ENCODE measurements at regions not wholly inside any gene's neighbourhood (a gene's known extent, or its start where the extent isn't known, plus 50 kb on each side); places are given as distances from the start of the nearest gene placed in this dataset.

DNA sequence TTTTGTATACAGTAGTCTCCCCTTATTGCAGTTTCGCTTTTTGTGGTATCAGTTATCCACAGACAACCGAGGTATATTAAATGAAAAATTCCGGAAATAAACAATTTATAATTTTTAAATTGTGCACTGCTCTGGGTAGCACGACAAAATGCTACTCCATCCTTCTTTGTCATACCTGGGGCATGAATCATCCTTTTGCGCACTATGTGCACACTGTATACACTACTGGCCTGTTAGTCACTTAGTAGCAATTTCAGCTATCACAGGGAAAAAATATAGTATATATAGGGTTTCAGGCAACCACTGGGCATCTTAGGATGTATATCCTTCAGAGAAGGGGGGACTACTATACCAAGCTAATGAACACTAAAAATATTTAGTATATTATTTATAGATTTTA is 198.8 kb upstream of the FAT4 start:
- TF ChIP-seq, protein P1, sequence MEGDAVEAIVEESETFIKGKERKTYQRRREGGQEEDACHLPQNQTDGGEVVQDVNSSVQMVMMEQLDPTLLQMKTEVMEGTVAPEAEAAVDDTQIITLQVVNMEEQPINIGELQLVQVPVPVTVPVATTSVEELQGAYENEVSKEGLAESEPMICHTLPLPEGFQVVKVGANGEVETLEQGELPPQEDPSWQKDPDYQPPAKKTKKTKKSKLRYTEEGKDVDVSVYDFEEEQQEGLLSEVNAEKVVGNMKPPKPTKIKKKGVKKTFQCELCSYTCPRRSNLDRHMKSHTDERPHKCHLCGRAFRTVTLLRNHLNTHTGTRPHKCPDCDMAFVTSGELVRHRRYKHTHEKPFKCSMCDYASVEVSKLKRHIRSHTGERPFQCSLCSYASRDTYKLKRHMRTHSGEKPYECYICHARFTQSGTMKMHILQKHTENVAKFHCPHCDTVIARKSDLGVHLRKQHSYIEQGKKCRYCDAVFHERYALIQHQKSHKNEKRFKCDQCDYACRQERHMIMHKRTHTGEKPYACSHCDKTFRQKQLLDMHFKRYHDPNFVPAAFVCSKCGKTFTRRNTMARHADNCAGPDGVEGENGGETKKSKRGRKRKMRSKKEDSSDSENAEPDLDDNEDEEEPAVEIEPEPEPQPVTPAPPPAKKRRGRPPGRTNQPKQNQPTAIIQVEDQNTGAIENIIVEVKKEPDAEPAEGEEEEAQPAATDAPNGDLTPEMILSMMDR (IDR thresholded peaks at IDR 0.05; ENCODE audit: low read length) = no peak
- no peak for TF ChIP-seq EZH2 (optimal IDR thresholded peaks at IDR 0.05; ENCODE audit: low read depth, low read length)
